ENCODE measurements at regions not wholly inside any gene's neighbourhood (a gene's known extent, or its start where the extent isn't known, plus 50 kb on each side); places are given as distances from the start of the nearest gene placed in this dataset.

DNA sequence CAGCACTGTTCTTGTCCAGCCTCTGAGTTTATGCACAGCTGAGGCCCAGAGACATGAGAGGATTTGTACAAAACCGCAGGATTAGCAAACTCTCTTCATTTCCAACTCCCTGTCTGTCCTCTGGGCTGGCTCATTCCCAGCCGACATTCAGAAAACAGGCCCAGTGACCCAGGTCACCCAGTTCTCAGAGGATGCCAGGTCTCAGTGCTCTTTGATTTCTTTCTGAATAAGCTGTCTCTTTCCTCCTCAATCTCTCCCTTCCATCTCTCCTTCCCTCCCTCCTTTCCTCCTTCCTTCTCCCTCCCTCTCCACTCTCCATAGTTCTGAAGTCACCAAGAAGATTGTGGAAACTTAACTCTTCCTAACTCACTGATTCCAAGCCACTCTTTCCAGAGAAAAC lies 372.7 kb upstream of the SULF2 start:
- Histone ChIP-seq H3K36me3 (no peaks in the 10 kb centered on the region), H3K9me3 (peaks cover 0 to 13% of the 10 kb centered on the region in 2 donors), H3K4me1 (no peaks in the 10 kb centered on the region), H3K27ac (no peak overlapping the region), H3K4me3 (no peak overlapping the region), H3K27me3 (peaks cover 0 to 11% of the 10 kb centered on the region in 2 donors)
- TF ChIP-seq, protein P1, sequence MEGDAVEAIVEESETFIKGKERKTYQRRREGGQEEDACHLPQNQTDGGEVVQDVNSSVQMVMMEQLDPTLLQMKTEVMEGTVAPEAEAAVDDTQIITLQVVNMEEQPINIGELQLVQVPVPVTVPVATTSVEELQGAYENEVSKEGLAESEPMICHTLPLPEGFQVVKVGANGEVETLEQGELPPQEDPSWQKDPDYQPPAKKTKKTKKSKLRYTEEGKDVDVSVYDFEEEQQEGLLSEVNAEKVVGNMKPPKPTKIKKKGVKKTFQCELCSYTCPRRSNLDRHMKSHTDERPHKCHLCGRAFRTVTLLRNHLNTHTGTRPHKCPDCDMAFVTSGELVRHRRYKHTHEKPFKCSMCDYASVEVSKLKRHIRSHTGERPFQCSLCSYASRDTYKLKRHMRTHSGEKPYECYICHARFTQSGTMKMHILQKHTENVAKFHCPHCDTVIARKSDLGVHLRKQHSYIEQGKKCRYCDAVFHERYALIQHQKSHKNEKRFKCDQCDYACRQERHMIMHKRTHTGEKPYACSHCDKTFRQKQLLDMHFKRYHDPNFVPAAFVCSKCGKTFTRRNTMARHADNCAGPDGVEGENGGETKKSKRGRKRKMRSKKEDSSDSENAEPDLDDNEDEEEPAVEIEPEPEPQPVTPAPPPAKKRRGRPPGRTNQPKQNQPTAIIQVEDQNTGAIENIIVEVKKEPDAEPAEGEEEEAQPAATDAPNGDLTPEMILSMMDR (IDR thresholded peaks at IDR 0.05), result no peak
- ATAC-seq, result peak; percentile 47
- DNase-seq, result peak in 1 of 4 donors; percentile 39
- intact Hi-C loops (cut with DNase I), result no loop called here

- no peak for ATAC-seq
- Histone ChIP-seq H3K4me3 (no peak overlapping the region), H3K36me3 (no peaks in the 10 kb centered on the region), H3K9me3 (peaks cover 0 to 13% of the 10 kb centered on the region in 2 donors), H3K27ac (no peak overlapping the region), H3K4me1 (no peaks in the 10 kb centered on the region), H3K27me3 (peaks cover 0 to 12% of the 10 kb centered on the region in 2 donors)
- intact Hi-C loops (cut with DNase I), result no loop called here
- TF ChIP-seq, protein P1 (IDR thresholded peaks at IDR 0.05), result no peak
- DNase-seq, result no peak
Observed at GRCh38 chr20:48156951-48157700, 371.8 kb upstream of the SULF2 start.

DNA sequence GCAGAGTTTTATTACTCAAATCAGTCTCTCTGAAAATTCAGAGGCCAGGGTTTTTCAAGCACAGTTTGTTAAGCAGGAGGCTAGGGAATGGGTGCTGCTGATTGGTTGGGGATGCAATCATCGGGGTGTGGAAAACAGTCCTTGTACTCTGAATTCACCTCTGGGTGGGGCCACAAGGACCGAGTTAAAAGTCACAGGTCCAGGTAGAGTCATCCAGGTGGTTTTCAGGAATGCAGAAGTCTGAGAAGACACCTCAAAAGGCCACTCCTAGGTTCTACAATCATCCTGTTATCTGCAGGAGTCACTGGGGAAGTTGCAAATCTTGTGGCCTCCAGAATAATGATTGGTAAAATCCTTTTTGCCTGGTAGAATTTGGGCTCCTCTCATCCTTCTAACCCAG lies 371.2 kb upstream of the SULF2 start:
- H3K36me3 ChIP-seq, result no peaks in the 10 kb centered on the region
- H3K4me3 ChIP-seq, result no peak overlapping the region
- ATAC-seq, result no peak
- H3K9me3 ChIP-seq, result peaks cover 0 to 13% of the 10 kb centered on the region in 2 donors
- H3K4me1 ChIP-seq, result no peaks in the 10 kb centered on the region
- no peak for DNase-seq
- no peak overlapping the region for H3K27ac ChIP-seq
- peaks cover 0 to 12% of the 10 kb centered on the region in 2 donors for H3K27me3 ChIP-seq
- intact Hi-C loops (cut with DNase I), result no loop called here
- TF ChIP-seq, protein P1 (IDR thresholded peaks at IDR 0.05), result no peak

DNA sequence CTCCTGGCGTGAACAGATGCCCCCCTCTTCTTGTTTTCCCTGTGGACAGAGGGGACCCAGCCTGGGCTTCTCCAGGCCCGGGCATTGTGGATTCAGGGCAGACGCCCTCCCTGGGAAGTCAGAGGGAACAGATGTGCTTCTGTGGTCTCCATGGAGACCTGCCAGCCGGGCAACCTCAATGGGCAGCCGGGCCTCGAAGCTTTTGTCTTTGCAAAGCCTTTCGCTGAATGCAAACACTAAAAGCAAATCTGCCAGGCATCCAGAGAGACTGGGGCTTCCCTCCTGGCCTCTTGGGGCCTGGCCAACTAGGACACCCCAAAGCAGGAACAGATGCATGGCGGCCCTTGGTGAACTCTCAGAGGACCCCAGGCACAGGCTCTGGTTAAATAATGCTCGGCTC lies 370.0 kb upstream of the SULF2 start:
- Histone ChIP-seq H3K4me1 (no peaks in the 10 kb centered on the region), H3K4me3 (no peak overlapping the region), H3K36me3 (no peaks in the 10 kb centered on the region), H3K9me3 (peaks cover 0 to 13% of the 10 kb centered on the region in 2 donors), H3K27ac (no peak overlapping the region), H3K27me3 (peaks cover 0 to 12% of the 10 kb centered on the region in 2 donors)
- ATAC-seq (no peak), DNase-seq (no peak)
- intact Hi-C loops (cut with DNase I), result no loop called here
- TF ChIP-seq, protein P1 (IDR thresholded peaks at IDR 0.05), result no peak

GRCh38 chr20:48154040-48154765 lies 368.9 kb upstream of the SULF2 start:
- Histone ChIP-seq H3K27me3 (peaks cover 0 to 12% of the 10 kb centered on the region in 2 donors), H3K36me3 (no peaks in the 10 kb centered on the region), H3K4me3 (no peak overlapping the region), H3K4me1 (no peaks in the 10 kb centered on the region), H3K9me3 (peaks cover 0 to 13% of the 10 kb centered on the region in 2 donors), H3K27ac (no peak overlapping the region)
- intact Hi-C loops (cut with DNase I), result no loop called here
- DNase-seq (peak in 1 of 4 donors; percentile 13), ATAC-seq (no peak)
- TF ChIP-seq, protein P1 (IDR thresholded peaks at IDR 0.05), result no peak
